ENCODE measurements at regions not wholly inside any gene's neighbourhood (a gene's known extent, or its start where the extent isn't known, plus 50 kb on each side); places are given as distances from the start of the nearest gene placed in this dataset.

DNA sequence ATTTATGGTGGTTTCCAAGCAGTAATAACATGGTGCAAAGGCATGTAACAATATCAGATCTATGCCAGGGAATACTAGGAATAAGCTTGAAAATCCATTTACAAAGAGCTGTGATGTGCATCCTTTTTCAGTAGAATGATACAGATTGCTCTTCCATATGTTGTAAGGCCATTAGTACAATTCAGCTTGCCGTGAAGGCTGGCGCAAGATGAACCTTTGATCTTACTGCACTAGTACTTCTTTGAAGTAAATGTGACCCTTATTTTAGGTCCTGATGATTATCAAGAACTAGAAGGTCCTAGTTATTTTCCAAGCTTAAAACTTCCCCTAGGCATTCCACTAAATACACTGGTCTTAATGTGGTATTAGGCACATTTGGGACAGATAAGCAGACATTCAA is 210.1 kb upstream of the CD96 start:
- POLR2A ChIA-PET, result no interaction called here
- CTCF ChIA-PET, result no interaction called here
- TF ChIP-seq CTCF (IDR thresholded peaks at IDR 0.05; ENCODE audit: control extremely low read depth, extremely low read depth, low read depth, missing control alignments), result no peak
- no peak for DNase-seq (ENCODE audit: extremely low spot score)

DNA sequence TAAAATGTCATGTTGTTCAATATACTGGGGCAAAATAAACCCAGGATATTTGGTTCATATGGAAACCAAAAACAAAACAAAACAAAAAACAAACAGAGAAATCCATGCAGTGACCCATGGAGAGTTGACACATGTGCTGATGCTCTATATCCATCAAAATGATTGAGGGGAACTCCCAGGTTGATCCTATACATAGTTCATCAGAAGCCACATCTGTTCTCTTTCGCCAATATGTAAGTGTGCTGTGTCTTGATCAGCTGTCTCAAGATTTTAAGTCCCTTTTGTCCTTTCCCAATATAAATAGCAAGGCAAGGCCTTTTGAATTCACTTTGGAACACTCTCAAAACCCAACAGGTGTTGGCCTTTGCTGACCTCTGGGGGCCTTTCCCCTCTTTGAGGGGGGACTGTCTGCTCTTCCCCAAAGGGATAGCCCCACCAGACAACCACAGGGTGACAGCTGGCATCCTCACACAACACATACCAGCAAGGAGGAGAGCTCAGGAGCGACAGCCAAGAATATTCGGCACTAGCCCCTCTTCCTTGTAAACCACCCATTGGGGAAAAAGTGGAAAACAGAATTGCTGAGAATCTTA is 209.4 kb upstream of the CD96 start:
- no peak for TF ChIP-seq CTCF (IDR thresholded peaks at IDR 0.05; ENCODE audit: control extremely low read depth, extremely low read depth, low read depth, missing control alignments)
- no peak for DNase-seq (ENCODE audit: extremely low spot score)
- POLR2A ChIA-PET, result no interaction called here
- CTCF ChIA-PET, result no interaction called here

GRCh38 chr3:111333642-111334041 is 208.4 kb upstream of the CD96 start:
- ChIA-PET CTCF (no interaction called here), POLR2A (no interaction called here)
- TF ChIP-seq CTCF (IDR thresholded peaks at IDR 0.05; ENCODE audit: control extremely low read depth, extremely low read depth, low read depth, missing control alignments), result no peak
- DNase-seq (ENCODE audit: extremely low spot score), result no peak

DNA sequence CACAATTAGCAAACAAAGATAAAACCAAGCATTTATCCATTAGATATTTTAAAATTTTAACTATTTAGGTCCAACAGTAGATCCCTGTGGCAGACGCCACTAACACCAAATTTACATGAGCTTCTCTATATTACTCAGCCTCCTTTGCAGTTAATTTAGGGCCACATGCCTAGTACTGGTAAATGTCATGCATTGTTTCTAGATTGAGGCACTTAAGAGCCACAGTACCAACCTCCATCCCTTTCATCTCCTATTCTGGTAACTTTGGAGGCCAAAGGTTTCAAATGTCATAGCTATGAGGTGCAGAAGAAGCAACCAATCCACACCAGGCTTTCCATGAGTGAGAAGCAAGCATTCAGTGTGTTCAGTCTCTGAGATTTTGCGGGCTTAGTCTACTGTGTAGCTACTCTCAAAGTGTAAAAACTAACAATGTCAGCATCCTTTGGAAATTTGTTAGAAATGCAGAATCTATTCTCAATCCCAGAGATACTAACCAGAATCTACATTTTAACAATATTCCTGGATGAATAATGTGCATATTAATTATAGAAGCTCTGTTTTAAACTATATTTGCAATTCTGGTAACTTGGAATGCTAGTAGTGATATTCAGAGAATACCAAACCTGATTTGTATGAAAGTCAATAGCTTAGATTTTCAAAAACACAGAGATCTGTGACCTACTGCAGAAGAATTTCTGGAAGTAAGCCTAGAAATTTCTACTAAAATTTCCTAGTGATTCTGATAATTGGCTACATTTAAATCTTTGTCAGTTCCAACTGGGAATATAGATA is 206.3 kb upstream of the CD96 start:
- no peak for TF ChIP-seq CTCF (IDR thresholded peaks at IDR 0.05; ENCODE audit: control extremely low read depth, extremely low read depth, low read depth, missing control alignments)
- ChIA-PET POLR2A (no interaction called here), CTCF (interaction anchor here (1.1 to 1.4 kb wide), 3 partner anchors 13 to 35 kb away, joined by 3 to 4 read pairs (median 4); no protein-coding TSS in a partner anchor)

GRCh38 chr3:111336511-111336910 is 205.5 kb upstream of the CD96 start:
- POLR2A ChIA-PET, result no interaction called here
- DNase-seq (ENCODE audit: extremely low spot score), result no peak
- TF ChIP-seq CTCF (IDR thresholded peaks at IDR 0.05; ENCODE audit: control extremely low read depth, extremely low read depth, low read depth, missing control alignments), result no peak
- CTCF ChIA-PET, result interaction anchor here (1.1 to 1.4 kb wide), 3 partner anchors 13 to 35 kb away, joined by 3 to 4 read pairs (median 4); no protein-coding TSS in a partner anchor

More for the DNA sequence above, 206.3 kb upstream of the CD96 start:
- no peak for DNase-seq (ENCODE audit: extremely low spot score)

- TF ChIP-seq CTCF (IDR thresholded peaks at IDR 0.05; ENCODE audit: control extremely low read depth, extremely low read depth, low read depth, missing control alignments), result peak; percentile 34
- POLR2A ChIA-PET, result no interaction called here
- peak; percentile 19 for DNase-seq (ENCODE audit: extremely low spot score)
- CTCF ChIA-PET, result interaction anchor here (0.8 kb wide), 1 partner anchor 16 kb away, joined by 3 read pairs; no protein-coding TSS in a partner anchor
Measured at GRCh38 chr3:111338059-111338698, 203.8 kb upstream of the CD96 start.
